SK-N-DZ (cell line): ENCODE measurements at regions not wholly inside any gene's neighbourhood (a gene's known extent, or its start where the extent isn't known, plus 50 kb on each side); places are given as distances from the start of the nearest gene placed in this dataset.
"Not testable (repeated sequence)": the region's sequence is repeated elsewhere in the genome, so short reads cannot be mapped to it uniquely, and the experiment has no call there.

Experiments used
- DNase-seq: peaks from one replicate; pipeline ENCODE4 v3.0.0-alpha.2; 2015; ENCODE audit warnings: low spot score

- no peak for DNase-seq
Observed at GRCh38 chr13:111584101-111584672, 263.7 kb downstream of the TEX29 start.

- DNase-seq = no peak
Observed at GRCh38 chr13:111584870-111585269, 264.4 kb downstream of the TEX29 start.

GRCh38 chr13:111586291-111586690 lies 265.8 kb downstream of the TEX29 start:
- DNase-seq = no peak

GRCh38 chr13:111587249-111587648 lies 266.8 kb downstream of the TEX29 start:
- DNase-seq = no peak

GRCh38 chr13:111589321-111589720 lies 268.9 kb downstream of the TEX29 start:
- no peak for DNase-seq

- no peak for DNase-seq
Observed at GRCh38 chr13:111589992-111590391, 269.6 kb downstream of the TEX29 start.

- DNase-seq = no peak
Observed at GRCh38 chr13:111590796-111591195, 270.4 kb downstream of the TEX29 start.

GRCh38 chr13:111593490-111593889 lies 273.0 kb downstream of the TEX29 start:
- DNase-seq = not testable (repeated sequence)

- DNase-seq = no peak
Observed at GRCh38 chr13:111594606-111595005, 274.2 kb downstream of the TEX29 start.

GRCh38 chr13:111595276-111595675 lies 274.8 kb downstream of the TEX29 start:
- no peak for DNase-seq

GRCh38 chr13:111595791-111596190 lies 275.3 kb downstream of the TEX29 start:
- DNase-seq = no peak

GRCh38 chr13:111597191-111597611 lies 276.8 kb downstream of the TEX29 start:
- DNase-seq = no peak

- no peak for DNase-seq
Observed at GRCh38 chr13:111597618-111598017, 277.2 kb downstream of the TEX29 start.

- DNase-seq = no peak
Observed at GRCh38 chr13:111598747-111599146, 278.3 kb downstream of the TEX29 start.

- DNase-seq = no peak
Observed at GRCh38 chr13:111599791-111600190, 279.3 kb downstream of the TEX29 start.

- no peak for DNase-seq
Observed at GRCh38 chr13:111602874-111603273, 282.4 kb downstream of the TEX29 start.

GRCh38 chr13:111604097-111604496 lies 283.7 kb downstream of the TEX29 start:
- DNase-seq = no peak

- no peak for DNase-seq
Observed at GRCh38 chr13:111608556-111608955, 288.1 kb downstream of the TEX29 start.

GRCh38 chr13:111609631-111610030 lies 289.2 kb downstream of the TEX29 start:
- DNase-seq = no peak

- no peak for DNase-seq
Observed at GRCh38 chr13:111610081-111610480, 289.6 kb downstream of the TEX29 start.

GRCh38 chr13:111610879-111611278 lies 290.4 kb downstream of the TEX29 start:
- no peak for DNase-seq

GRCh38 chr13:111611651-111612050 lies 291.2 kb downstream of the TEX29 start:
- no peak for DNase-seq

GRCh38 chr13:111612886-111613285 lies 292.4 kb downstream of the TEX29 start:
- DNase-seq = no peak

GRCh38 chr13:111614009-111614408 lies 293.6 kb downstream of the TEX29 start:
- no peak for DNase-seq
